WTC11 (cell line): ENCODE measurements at regions not wholly inside any gene's neighbourhood (a gene's known extent, or its start where the extent isn't known, plus 50 kb on each side); places are given as distances from the start of the nearest gene placed in this dataset.

Source experiments
- CTCF ChIP-seq: fragments of 200-600 bp; IDR thresholded peaks from 2 replicates; pipeline ENCODE4 v1.8.0; 2022; ENCODE audit warnings: antibody characterized with exemption
- ESRRA ChIP-seq: sonication (generic); formaldehyde crosslinking; IDR thresholded peaks from 2 replicates; pipeline ENCODE4 v1.8.1; 2022; ENCODE audit warnings: mild to moderate bottlenecking, missing genetic modification reagents, borderline replicate concordance
- HMGXB4 ChIP-seq: sonication (generic); formaldehyde crosslinking; IDR thresholded peaks from 2 replicates; pipeline ENCODE4 v1.8.1; 2023; ENCODE audit warnings: mild to moderate bottlenecking, moderate library complexity, missing genetic modification reagents
- ZNF512 ChIP-seq: sonication (generic); formaldehyde crosslinking; IDR thresholded peaks from 2 replicates; pipeline ENCODE4 v1.8.1; 2022; ENCODE audit warnings: missing genetic modification reagents, borderline replicate concordance

- TF ChIP-seq CTCF = no peak
- TF ChIP-seq HMGXB4 (CRISPR knock-in tag) = no peak
- no peak for TF ChIP-seq ESRRA (CRISPR knock-in tag)
- no peak for TF ChIP-seq ZNF512
Measured at GRCh38 chr12:76178452-76178851, 94.0 kb upstream of the NAP1L1 start.
